Mucosa of descending colon (tissue), 3 donors: ENCODE measurements at regions not wholly inside any gene's neighbourhood (a gene's known extent, or its start where the extent isn't known, plus 50 kb on each side); places are given as distances from the start of the nearest gene placed in this dataset.

Experiments used
- ATAC-seq: fragments of 200-7000 bp; cut with Tn5 transposase; one replicate; pipeline ENCODE4 v1.9.1; 2020; ENCODE audit warnings: mild to moderate bottlenecking, moderate library complexity
- DNase-seq, 3 donors: peaks; one replicate each; pipeline ENCODE4 v3.0.0-alpha.2; 2020
- H3K36me3 ChIP-seq: fragments of 200-600 bp; one replicate; pipeline ENCODE4 v1.8.0; 2021; ENCODE audit warnings: low read depth, mild to moderate bottlenecking
- H3K4me1 ChIP-seq: fragments of 200-600 bp; one replicate; pipeline ENCODE4 v1.8.0; 2021; ENCODE audit warnings: low read depth, mild to moderate bottlenecking
- H3K4me3 ChIP-seq: fragments of 200-600 bp; one replicate; pipeline ENCODE4 v1.8.0; 2021; ENCODE audit warnings: mild to moderate bottlenecking
- H3K9me3 ChIP-seq: fragments of 200-600 bp; one replicate; pipeline ENCODE4 v1.8.0; 2021; ENCODE audit warnings: mild to moderate bottlenecking
- intact Hi-C, 2 donors: fragments of 100-400 bp; cut with DNase I in 1 of 2; cut with micrococcal nuclease in 1 of 2; formaldehyde crosslinking; loops; one replicate each; pipeline versions ENCODE4 v1.11.0 to v1.11.1; 2022; cut with DNase I, micrococcal nuclease
- TF ChIP-seq, protein P1 (sequence below): fragments of 200-600 bp; IDR thresholded peaks from one replicate; pipeline ENCODE4 v1.8.0; 2022; ENCODE audit warnings: antibody characterized with exemption, mild to moderate bottlenecking
- donor health status: DM: no; HTN: no; CAD: no; lungs with moderate emphysema.
- donor health status: DM: no; HTN: no; CAD: no.
- donor health status: DM: no; HTN: yes; CAD: no.

DNA sequence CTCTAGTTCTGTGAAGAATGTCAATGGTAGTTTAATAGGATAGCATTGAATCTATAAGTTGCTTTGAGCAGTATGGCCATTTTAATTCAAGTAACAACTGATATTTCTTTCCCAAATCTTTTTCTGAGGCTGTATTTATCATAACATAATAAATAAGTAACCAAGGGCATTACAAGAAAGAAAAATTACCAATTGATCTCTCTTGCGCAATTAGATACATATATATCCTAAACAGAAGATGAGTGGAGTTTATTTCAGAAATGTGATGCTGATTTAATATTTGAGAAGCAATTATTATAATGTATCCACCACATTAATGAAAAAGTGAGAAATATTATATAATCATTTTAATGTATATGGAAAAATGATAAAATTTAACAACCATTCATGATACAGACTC is 802.5 kb upstream of the AGA start:
- no peak for ATAC-seq
- DNase-seq = no peak
- no peaks in the 10 kb centered on the region for H3K36me3 ChIP-seq
- intact Hi-C loops = no loop called here
- TF ChIP-seq, protein P1, sequence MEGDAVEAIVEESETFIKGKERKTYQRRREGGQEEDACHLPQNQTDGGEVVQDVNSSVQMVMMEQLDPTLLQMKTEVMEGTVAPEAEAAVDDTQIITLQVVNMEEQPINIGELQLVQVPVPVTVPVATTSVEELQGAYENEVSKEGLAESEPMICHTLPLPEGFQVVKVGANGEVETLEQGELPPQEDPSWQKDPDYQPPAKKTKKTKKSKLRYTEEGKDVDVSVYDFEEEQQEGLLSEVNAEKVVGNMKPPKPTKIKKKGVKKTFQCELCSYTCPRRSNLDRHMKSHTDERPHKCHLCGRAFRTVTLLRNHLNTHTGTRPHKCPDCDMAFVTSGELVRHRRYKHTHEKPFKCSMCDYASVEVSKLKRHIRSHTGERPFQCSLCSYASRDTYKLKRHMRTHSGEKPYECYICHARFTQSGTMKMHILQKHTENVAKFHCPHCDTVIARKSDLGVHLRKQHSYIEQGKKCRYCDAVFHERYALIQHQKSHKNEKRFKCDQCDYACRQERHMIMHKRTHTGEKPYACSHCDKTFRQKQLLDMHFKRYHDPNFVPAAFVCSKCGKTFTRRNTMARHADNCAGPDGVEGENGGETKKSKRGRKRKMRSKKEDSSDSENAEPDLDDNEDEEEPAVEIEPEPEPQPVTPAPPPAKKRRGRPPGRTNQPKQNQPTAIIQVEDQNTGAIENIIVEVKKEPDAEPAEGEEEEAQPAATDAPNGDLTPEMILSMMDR = no peak
- H3K9me3 ChIP-seq = peaks cover 12% of the 10 kb centered on the region
- no peaks in the 10 kb centered on the region for H3K4me1 ChIP-seq
- H3K4me3 ChIP-seq = no peak overlapping the region

DNA sequence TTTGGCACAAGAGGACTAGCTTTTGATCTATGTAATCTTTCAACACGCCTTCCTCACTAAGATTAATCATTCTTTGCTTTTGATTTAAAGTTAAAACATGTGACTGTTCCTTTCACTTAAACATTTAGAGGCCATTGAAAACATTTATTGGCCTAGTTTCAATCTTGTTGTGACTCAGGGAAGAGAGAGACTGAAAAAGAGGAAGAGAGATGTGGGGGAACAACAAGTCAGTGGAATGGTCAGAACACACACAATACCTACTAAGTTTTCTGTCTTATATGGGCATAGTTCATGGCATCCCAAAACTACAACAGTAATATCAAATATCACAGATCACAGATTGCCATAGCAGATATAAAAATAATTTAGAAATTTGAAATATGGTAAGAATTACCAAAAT is 812.9 kb upstream of the AGA start:
- no peaks in the 10 kb centered on the region for H3K9me3 ChIP-seq
- H3K4me3 ChIP-seq = no peak overlapping the region
- TF ChIP-seq, protein P1 = no peak
- no peaks in the 10 kb centered on the region for H3K36me3 ChIP-seq
- intact Hi-C loops = no loop called here
- no peaks in the 10 kb centered on the region for H3K4me1 ChIP-seq
- ATAC-seq = no peak
- DNase-seq = no peak

GRCh38 chr4:178258603-178259002 is 816.4 kb upstream of the AGA start:
- no peak for ATAC-seq
- TF ChIP-seq, protein P1 = no peak
- H3K4me3 ChIP-seq = no peak overlapping the region
- DNase-seq = no peak
- no peaks in the 10 kb centered on the region for H3K36me3 ChIP-seq
- intact Hi-C loops = no loop called here
- H3K9me3 ChIP-seq = no peaks in the 10 kb centered on the region
- no peaks in the 10 kb centered on the region for H3K4me1 ChIP-seq

DNA sequence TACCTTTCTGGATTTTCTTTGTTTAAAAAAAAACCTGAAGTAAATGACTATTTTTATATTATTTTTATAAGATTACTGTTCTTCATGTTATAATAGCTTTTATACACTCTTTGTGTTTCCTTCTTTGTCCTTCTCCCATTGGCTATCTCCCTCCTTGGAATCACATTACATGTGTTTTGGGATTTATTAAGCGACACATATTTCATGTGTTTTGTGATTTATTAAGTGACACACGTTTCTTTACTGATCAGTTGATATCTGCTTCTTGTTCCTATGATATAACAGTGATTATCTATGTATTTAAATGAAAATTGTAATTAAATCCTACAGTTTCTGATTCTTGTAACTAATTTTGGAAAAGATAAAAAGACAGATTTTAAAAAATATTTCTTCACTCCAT is 817.3 kb upstream of the AGA start:
- Histone ChIP-seq H3K9me3 (no peaks in the 10 kb centered on the region), H3K36me3 (no peaks in the 10 kb centered on the region), H3K4me3 (no peak overlapping the region), H3K4me1 (no peaks in the 10 kb centered on the region)
- ATAC-seq = no peak
- TF ChIP-seq, protein P1 = no peak
- intact Hi-C loops = no loop called here
- DNase-seq = no peak

DNA sequence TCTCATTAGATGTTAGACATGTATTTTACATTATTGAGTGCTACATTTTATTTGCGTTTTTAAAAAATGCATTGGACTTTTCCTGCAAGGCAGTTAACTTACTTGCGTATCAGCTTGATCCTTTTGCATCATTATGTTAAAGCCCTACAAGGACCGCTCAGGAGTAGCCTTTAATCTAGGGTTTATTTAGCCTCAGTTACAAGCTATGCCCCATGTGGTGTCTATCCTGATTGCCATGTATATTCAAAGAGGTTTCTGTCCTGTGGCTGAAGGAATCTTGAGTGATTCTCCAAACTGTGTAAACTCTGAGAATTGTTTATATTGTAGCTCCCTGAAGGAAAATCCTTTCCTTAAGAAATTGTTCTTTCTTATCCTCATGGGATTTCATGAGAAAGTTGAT is 821.8 kb upstream of the AGA start:
- no peaks in the 10 kb centered on the region for H3K36me3 ChIP-seq
- ATAC-seq (no peak), DNase-seq (no peak)
- intact Hi-C loops = no loop called here
- TF ChIP-seq, protein P1 = no peak
- no peaks in the 10 kb centered on the region for H3K9me3 ChIP-seq
- H3K4me3 ChIP-seq = no peak overlapping the region
- H3K4me1 ChIP-seq = no peaks in the 10 kb centered on the region

- no peak for DNase-seq
- ATAC-seq = no peak
- intact Hi-C loops = no loop called here
- H3K4me1 ChIP-seq = no peaks in the 10 kb centered on the region
- TF ChIP-seq, protein P1 = no peak
- H3K36me3 ChIP-seq = no peaks in the 10 kb centered on the region
- no peaks in the 10 kb centered on the region for H3K9me3 ChIP-seq
- H3K4me3 ChIP-seq = no peak overlapping the region
Observed at GRCh38 chr4:178271386-178271785, 829.1 kb upstream of the AGA start.
